ENCODE measurements at regions not wholly inside any gene's neighbourhood (a gene's known extent, or its start where the extent isn't known, plus 50 kb on each side); places are given as distances from the start of the nearest gene placed in this dataset.
A peak's percentile ranks its signal among the peaks of the same experiment; 100 is the strongest.

- intact Hi-C loops (cut with DNase I), result no loop called here
- FAIRE-seq (peak; percentile 80), ATAC-seq (no peak)
Observed at GRCh38 chr20:7609251-7609650, 331.0 kb downstream of the HAO1 start.

GRCh38 chr20:7610681-7611080, 329.6 kb downstream of the HAO1 start:
- Histone ChIP-seq H3K27ac (no peak overlapping the region), H3K4me1 (no peaks in the 10 kb centered on the region), H3K36me3 (no peaks in the 10 kb centered on the region), H3K9me3 (no peaks in the 10 kb centered on the region), H3K4me3 (no peak overlapping the region), H3K27me3 (no peaks in the 10 kb centered on the region)
- 34 to 44% methylated on average over 4 of the region's 4 CpGs for WGBS, 2 donors
- no peak for DNase-seq
- no peak for TF ChIP-seq CTCF (IDR thresholded peaks at IDR 0.05)
- no peak for ATAC-seq
- intact Hi-C loops (cut with DNase I), result no loop called here
- no peak for FAIRE-seq

More at GRCh38 chr20:7609251-7609650, 331.0 kb downstream of the HAO1 start:
- H3K27me3 ChIP-seq, result no peaks in the 10 kb centered on the region
- no peak overlapping the region for H3K4me3 ChIP-seq
- DNase-seq, result no peak
- TF ChIP-seq CTCF (IDR thresholded peaks at IDR 0.05), result no peak
- no peaks in the 10 kb centered on the region for H3K4me1 ChIP-seq
- no peaks in the 10 kb centered on the region for H3K36me3 ChIP-seq
- no peak overlapping the region for H3K27ac ChIP-seq
- H3K9me3 ChIP-seq, result no peaks in the 10 kb centered on the region

GRCh38 chr20:7617797-7618196, 322.5 kb downstream of the HAO1 start:
- no peak for DNase-seq
- no peaks in the 10 kb centered on the region for H3K36me3 ChIP-seq
- no peaks in the 10 kb centered on the region for H3K4me1 ChIP-seq
- no peaks in the 10 kb centered on the region for H3K27me3 ChIP-seq
- no peak for ATAC-seq
- H3K27ac ChIP-seq, result no peak overlapping the region
- no peak overlapping the region for H3K4me3 ChIP-seq
- WGBS, 2 donors, result 39 to 57% methylated on average over 2 of the region's 2 CpGs
- no peak for FAIRE-seq
- TF ChIP-seq CTCF (IDR thresholded peaks at IDR 0.05), result no peak
- intact Hi-C loops (cut with DNase I), result no loop called here
- H3K9me3 ChIP-seq, result no peaks in the 10 kb centered on the region

- ATAC-seq (no peak), FAIRE-seq (no peak), DNase-seq (peak in 2 of 6 donors; percentile 11 to 57)
- Histone ChIP-seq H3K27me3 (no peaks in the 10 kb centered on the region), H3K9me3 (no peaks in the 10 kb centered on the region), H3K27ac (no peak overlapping the region), H3K4me1 (no peaks in the 10 kb centered on the region), H3K36me3 (no peaks in the 10 kb centered on the region), H3K4me3 (no peak overlapping the region)
- TF ChIP-seq CTCF (IDR thresholded peaks at IDR 0.05), result no peak
- intact Hi-C loops (cut with DNase I), result no loop called here
- 79 to 86% methylated on average over 28 of the region's 28 CpGs for WGBS, 2 donors
Observed at GRCh38 chr20:7622399-7622961, 317.8 kb downstream of the HAO1 start.

- ATAC-seq (no peak), DNase-seq (no peak), FAIRE-seq (no peak)
- intact Hi-C loops (cut with DNase I), result no loop called here
- TF ChIP-seq CTCF (IDR thresholded peaks at IDR 0.05), result no peak
- no peak overlapping the region for H3K4me3 ChIP-seq
- H3K36me3 ChIP-seq, result no peaks in the 10 kb centered on the region
- no peak overlapping the region for H3K27ac ChIP-seq
- no peaks in the 10 kb centered on the region for H3K27me3 ChIP-seq
- no peaks in the 10 kb centered on the region for H3K4me1 ChIP-seq
- no peaks in the 10 kb centered on the region for H3K9me3 ChIP-seq
- WGBS, 2 donors, result 60 to 79% methylated on average over 5 of the region's 5 CpGs
Observed at GRCh38 chr20:7624886-7625285, 315.4 kb downstream of the HAO1 start.
